ENCODE measurements at regions not wholly inside any gene's neighbourhood (a gene's known extent, or its start where the extent isn't known, plus 50 kb on each side); places are given as distances from the start of the nearest gene placed in this dataset.

DNA sequence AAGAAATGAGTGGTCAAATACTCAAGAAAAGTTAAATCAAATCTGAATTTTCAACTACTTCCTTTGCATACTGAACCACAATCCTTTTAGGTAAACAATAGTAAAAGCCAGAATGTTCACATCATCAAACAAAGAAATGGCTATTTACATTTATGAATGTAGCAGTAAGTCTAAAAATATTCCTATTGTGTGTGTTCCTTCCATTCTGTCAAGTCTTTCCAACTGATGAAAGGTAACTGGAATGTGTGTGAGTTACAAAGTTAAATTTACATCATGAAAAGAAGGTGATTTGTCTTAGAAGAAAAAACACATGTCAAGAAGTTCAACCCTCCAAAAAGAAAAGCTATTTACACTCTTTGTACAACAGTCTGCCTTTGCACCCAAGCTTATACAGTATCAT lies 203.1 kb downstream of the SIPA1L2 start:
- intact Hi-C loops (cut with DNase I; ENCODE audit: low total_unique reads), result no loop called here
- Histone ChIP-seq H3K9me3 (no peaks in the 10 kb centered on the region), H3K4me1 (peaks cover 0 to 9% (median 0%) of the 10 kb centered on the region in 6 donors), H3K36me3 (peaks cover 0 to 80% (median 0%) of the 10 kb centered on the region in 6 donors), H3K27me3 (replicated peaks in 1 of 7) (no peaks in the 10 kb centered on the region), H3K27ac (no peak overlapping the region), H3K4me3 (no peak overlapping the region)
- DNase-seq, result no peak
- TF ChIP-seq, protein P1, sequence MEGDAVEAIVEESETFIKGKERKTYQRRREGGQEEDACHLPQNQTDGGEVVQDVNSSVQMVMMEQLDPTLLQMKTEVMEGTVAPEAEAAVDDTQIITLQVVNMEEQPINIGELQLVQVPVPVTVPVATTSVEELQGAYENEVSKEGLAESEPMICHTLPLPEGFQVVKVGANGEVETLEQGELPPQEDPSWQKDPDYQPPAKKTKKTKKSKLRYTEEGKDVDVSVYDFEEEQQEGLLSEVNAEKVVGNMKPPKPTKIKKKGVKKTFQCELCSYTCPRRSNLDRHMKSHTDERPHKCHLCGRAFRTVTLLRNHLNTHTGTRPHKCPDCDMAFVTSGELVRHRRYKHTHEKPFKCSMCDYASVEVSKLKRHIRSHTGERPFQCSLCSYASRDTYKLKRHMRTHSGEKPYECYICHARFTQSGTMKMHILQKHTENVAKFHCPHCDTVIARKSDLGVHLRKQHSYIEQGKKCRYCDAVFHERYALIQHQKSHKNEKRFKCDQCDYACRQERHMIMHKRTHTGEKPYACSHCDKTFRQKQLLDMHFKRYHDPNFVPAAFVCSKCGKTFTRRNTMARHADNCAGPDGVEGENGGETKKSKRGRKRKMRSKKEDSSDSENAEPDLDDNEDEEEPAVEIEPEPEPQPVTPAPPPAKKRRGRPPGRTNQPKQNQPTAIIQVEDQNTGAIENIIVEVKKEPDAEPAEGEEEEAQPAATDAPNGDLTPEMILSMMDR (IDR thresholded peaks at IDR 0.05 in 8 of 11, conservative IDR thresholded peaks at IDR 0.05 in 3 of 11), result no peak
- TF ChIP-seq POLR2A (IDR thresholded peaks at IDR 0.05) (no peak), POLR2AphosphoS5 (IDR thresholded peaks at IDR 0.05) (no peak)

DNA sequence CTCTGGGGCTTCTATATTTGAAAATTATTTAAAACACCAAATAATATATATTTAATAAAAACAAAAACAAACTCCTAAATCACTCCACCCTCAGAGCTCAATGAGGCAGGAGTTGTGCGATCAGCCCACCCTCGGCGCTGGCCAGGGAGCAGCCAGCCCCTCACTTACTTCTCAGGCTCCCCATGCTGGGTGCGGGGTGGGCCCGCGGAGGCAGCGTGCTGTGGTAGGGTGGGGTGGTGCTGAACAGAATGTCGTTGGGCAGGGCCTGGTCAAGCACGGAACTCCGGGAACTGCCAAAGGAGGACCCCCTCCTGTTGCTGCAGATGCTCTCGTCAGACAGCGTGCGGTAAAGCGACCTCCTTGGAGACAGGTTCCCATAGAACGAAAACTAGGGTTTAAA lies 204.5 kb downstream of the SIPA1L2 start:
- Histone ChIP-seq H3K36me3 (peaks cover 0 to 77% (median 0%) of the 10 kb centered on the region in 6 donors), H3K4me1 (peaks cover 0 to 9% (median 0%) of the 10 kb centered on the region in 6 donors), H3K9me3 (no peaks in the 10 kb centered on the region), H3K27ac (no peak overlapping the region), H3K4me3 (no peak overlapping the region), H3K27me3 (replicated peaks in 1 of 7) (no peaks in the 10 kb centered on the region)
- TF ChIP-seq POLR2AphosphoS5 (IDR thresholded peaks at IDR 0.05) (peak in 1 of 3 donors; percentile 26), POLR2A (IDR thresholded peaks at IDR 0.05) (no peak)
- TF ChIP-seq, protein P1 (IDR thresholded peaks at IDR 0.05 in 8 of 11, conservative IDR thresholded peaks at IDR 0.05 in 3 of 11), result no peak
- intact Hi-C loops (cut with DNase I; ENCODE audit: low total_unique reads), result no loop called here
- WGBS, 5 donors, result 90 to 97% (median 95%) methylated on average over 15 of the region's 15 CpGs
- DNase-seq, result no peak

DNA sequence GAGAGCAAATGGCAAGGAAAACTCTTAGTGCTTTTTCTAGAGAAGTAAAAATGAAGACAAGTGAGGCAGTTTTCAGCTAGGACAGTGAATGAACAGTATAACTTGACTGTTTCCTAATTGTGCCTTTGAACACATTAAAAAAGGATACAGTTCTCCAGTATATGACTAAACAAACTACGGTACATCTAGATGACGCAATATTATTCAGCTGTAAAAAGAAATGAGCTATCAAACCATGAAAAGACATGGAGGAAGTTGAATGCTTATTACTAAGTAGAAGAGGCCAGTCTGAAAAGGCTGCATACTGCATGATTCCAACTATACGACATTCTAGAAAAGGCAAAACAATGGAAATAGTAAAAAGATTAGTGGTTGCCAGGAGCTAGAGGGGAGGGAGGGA lies 206.3 kb downstream of the SIPA1L2 start:
- Histone ChIP-seq H3K36me3 (peaks cover 0 to 86% (median 0%) of the 10 kb centered on the region in 6 donors), H3K9me3 (no peaks in the 10 kb centered on the region), H3K4me3 (no peak overlapping the region), H3K27me3 (replicated peaks in 1 of 7) (no peaks in the 10 kb centered on the region), H3K4me1 (peaks cover 0 to 5% (median 0%) of the 10 kb centered on the region in 6 donors), H3K27ac (no peak overlapping the region)
- intact Hi-C loops (cut with DNase I; ENCODE audit: low total_unique reads), result no loop called here
- no peak for DNase-seq
- no peak for TF ChIP-seq POLR2A (IDR thresholded peaks at IDR 0.05)
- TF ChIP-seq POLR2AphosphoS5 (IDR thresholded peaks at IDR 0.05), result no peak
- TF ChIP-seq, protein P1 (IDR thresholded peaks at IDR 0.05 in 8 of 11, conservative IDR thresholded peaks at IDR 0.05 in 3 of 11), result no peak
- WGBS, 5 donors, result 55 to 87% (median 60%) methylated on average over 3 of the region's 3 CpGs

DNA sequence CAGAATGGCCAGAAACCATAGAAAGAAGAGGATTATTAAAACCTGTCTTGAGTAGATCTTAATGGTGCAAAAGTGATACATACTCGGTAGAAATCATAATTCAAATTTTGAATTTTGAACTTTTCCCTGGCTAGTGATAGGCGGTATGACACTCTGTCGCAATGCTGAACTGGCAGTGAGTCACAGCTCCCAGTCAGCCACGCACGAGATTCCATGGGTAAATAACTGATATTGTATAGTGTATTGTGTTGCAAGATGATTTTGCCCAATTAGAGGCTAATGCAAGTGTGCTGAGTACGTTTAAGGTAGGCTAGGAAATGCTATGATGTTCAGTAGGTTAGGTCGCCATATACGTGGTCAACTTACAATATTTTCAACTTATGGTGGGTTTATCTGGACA lies 207.0 kb downstream of the SIPA1L2 start:
- 84 to 95% (median 89%) methylated on average over 8 of the region's 8 CpGs for WGBS, 5 donors
- Histone ChIP-seq H3K27me3 (replicated peaks in 1 of 7) (no peaks in the 10 kb centered on the region), H3K4me3 (no peak overlapping the region), H3K9me3 (no peaks in the 10 kb centered on the region), H3K36me3 (peaks cover 0 to 87% (median 0%) of the 10 kb centered on the region in 6 donors), H3K27ac (no peak overlapping the region), H3K4me1 (peaks cover 0 to 5% (median 0%) of the 10 kb centered on the region in 6 donors)
- TF ChIP-seq POLR2A (IDR thresholded peaks at IDR 0.05) (no peak), POLR2AphosphoS5 (IDR thresholded peaks at IDR 0.05) (no peak)
- TF ChIP-seq, protein P1 (IDR thresholded peaks at IDR 0.05 in 8 of 11, conservative IDR thresholded peaks at IDR 0.05 in 3 of 11), result no peak
- intact Hi-C loops (cut with DNase I; ENCODE audit: low total_unique reads), result no loop called here
- no peak for DNase-seq
